ENCODE measurements at regions not wholly inside any gene's neighbourhood (a gene's known extent, or its start where the extent isn't known, plus 50 kb on each side); places are given as distances from the start of the nearest gene placed in this dataset.

DNA sequence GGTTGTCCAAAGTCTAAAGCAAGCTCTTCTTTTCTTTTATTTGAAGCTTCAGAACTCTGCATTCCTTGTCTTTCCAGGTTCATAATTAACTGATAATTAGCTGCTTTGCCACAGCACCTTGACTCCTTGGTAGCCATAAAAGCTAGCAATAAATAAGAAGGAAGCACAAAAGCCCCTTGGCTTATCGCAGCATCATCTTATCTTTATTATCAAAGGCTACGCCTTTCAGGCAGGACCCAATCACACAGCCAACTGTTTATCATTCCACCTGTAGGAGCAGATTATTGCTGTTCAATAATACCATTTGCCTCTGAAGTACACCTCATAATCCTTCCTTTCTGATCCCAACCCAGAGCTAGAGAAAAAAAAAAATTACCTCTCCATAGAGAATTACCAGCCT lies 489.2 kb downstream of the SATB2 start:
- Histone ChIP-seq H3K36me3 (replicated peaks) (no peaks in the 10 kb centered on the region), H3K27me3 (ENCODE audit: low read depth) (no peaks in the 10 kb centered on the region), H3K4me1 (no peaks in the 10 kb centered on the region), H3K4me3 (no peak overlapping the region), H3K9me3 (no peaks in the 10 kb centered on the region)
- DNase-seq (ENCODE audit: low spot score in 2 of 2): no peak
- in situ Hi-C loops (cut with MboI; ENCODE audit: low sequenced_read_pairs): no loop called here

DNA sequence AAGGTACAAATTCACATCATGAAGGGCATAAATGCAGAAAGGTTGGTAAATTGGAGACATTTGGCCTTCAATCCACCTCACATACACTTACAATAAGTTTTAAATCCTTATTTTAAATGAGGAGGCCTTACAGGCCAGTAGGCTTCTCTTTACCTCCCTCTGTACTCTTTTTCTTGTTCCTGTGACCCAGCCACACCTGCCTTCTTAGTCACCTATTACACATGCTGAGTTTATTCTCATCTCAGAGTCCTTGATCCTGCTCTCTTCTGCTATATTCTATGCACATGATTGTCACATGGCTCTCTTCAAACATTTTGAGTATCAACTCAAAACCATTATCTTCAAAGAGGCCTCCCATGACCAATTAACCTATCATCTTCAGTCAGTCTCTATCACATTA lies 491.5 kb downstream of the SATB2 start:
- Histone ChIP-seq H3K4me3 (no peak overlapping the region), H3K9me3 (no peaks in the 10 kb centered on the region), H3K36me3 (replicated peaks) (no peaks in the 10 kb centered on the region), H3K4me1 (no peaks in the 10 kb centered on the region), H3K27me3 (ENCODE audit: low read depth) (no peaks in the 10 kb centered on the region)
- DNase-seq (ENCODE audit: low spot score in 2 of 2): no peak
- in situ Hi-C loops (cut with MboI; ENCODE audit: low sequenced_read_pairs): no loop called here

GRCh38 chr2:198961547-198961946 lies 496.2 kb downstream of the SATB2 start:
- Histone ChIP-seq H3K9me3 (no peaks in the 10 kb centered on the region), H3K4me3 (no peak overlapping the region), H3K4me1 (no peaks in the 10 kb centered on the region), H3K27me3 (ENCODE audit: low read depth) (no peaks in the 10 kb centered on the region), H3K36me3 (replicated peaks) (no peaks in the 10 kb centered on the region)
- in situ Hi-C loops (cut with MboI; ENCODE audit: low sequenced_read_pairs): no loop called here
- DNase-seq (ENCODE audit: low spot score in 2 of 2): no peak

DNA sequence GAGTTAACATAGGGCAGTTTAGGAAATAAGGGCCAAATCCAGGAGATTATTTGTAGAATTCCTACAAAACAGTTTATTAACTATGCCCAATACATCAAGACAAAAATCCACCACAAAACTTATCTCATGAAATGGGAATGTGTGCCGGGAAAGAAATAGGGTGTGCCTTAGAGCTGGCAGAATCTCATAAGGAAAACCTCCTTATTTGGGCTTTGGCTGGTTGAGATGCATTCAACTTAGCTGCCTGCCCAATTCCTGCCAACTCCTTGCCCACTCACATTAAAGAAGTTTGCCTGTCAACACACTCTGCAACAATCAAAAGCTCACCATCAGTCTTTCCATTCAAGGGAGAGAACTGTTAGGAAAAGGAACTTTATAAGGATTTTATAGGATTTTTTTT lies 500.6 kb downstream of the SATB2 start:
- H3K4me3 ChIP-seq: no peak overlapping the region
- no peaks in the 10 kb centered on the region for H3K36me3 ChIP-seq (replicated peaks)
- H3K4me1 ChIP-seq: no peaks in the 10 kb centered on the region
- in situ Hi-C loops (cut with MboI; ENCODE audit: low sequenced_read_pairs): no loop called here
- no peaks in the 10 kb centered on the region for H3K27me3 ChIP-seq (ENCODE audit: low read depth)
- H3K9me3 ChIP-seq: no peaks in the 10 kb centered on the region
- DNase-seq (ENCODE audit: low spot score in 2 of 2): no peak

GRCh38 chr2:198953328-198953727 lies 504.4 kb downstream of the SATB2 start:
- H3K9me3 ChIP-seq: no peaks in the 10 kb centered on the region
- no peak for DNase-seq (ENCODE audit: low spot score in 2 of 2)
- H3K4me1 ChIP-seq: no peaks in the 10 kb centered on the region
- no peaks in the 10 kb centered on the region; the same call in 1 of the 2 replicates for H3K27me3 ChIP-seq (ENCODE audit: low read depth)
- in situ Hi-C loops (cut with MboI; ENCODE audit: low sequenced_read_pairs): no loop called here
- no peak overlapping the region for H3K4me3 ChIP-seq
- no peaks in the 10 kb centered on the region for H3K36me3 ChIP-seq (replicated peaks)

DNA sequence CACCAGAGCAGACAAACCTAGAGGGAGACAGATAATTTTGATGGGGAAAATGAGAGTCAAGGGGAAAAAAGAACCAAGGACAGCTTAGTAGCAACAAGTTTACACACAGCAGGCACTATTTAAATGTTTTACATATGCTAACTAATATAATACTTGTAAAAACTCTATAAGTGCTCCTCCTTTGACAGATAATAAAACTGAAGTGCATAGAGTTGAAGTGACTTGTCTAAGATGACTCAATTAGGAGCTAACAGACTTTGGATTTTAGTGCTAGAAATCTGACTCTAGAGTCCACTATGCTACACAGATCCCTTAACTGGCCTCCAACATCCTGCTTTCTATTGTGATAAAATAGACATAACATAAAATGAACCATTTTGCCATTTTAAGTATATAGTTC lies 506.9 kb downstream of the SATB2 start:
- no peak for DNase-seq (ENCODE audit: low spot score in 2 of 2)
- Histone ChIP-seq H3K4me3 (no peak overlapping the region), H3K27me3 (ENCODE audit: low read depth) (no peaks in the 10 kb centered on the region; the same call in 1 of the 2 replicates), H3K4me1 (no peaks in the 10 kb centered on the region), H3K36me3 (replicated peaks) (no peaks in the 10 kb centered on the region), H3K9me3 (no peaks in the 10 kb centered on the region)
- in situ Hi-C loops (cut with MboI; ENCODE audit: low sequenced_read_pairs): no loop called here

GRCh38 chr2:198945496-198945895 lies 512.2 kb downstream of the SATB2 start:
- Histone ChIP-seq H3K9me3 (no peaks in the 10 kb centered on the region), H3K4me1 (no peaks in the 10 kb centered on the region), H3K27me3 (ENCODE audit: low read depth) (peaks cover 4% of the 10 kb centered on the region; the same call in 1 of the 2 replicates), H3K4me3 (no peak overlapping the region), H3K36me3 (replicated peaks) (no peaks in the 10 kb centered on the region)
- in situ Hi-C loops (cut with MboI; ENCODE audit: low sequenced_read_pairs): no loop called here
- DNase-seq (ENCODE audit: low spot score in 2 of 2): no peak

GRCh38 chr2:198930170-198930569 lies 527.6 kb downstream of the SATB2 start:
- H3K9me3 ChIP-seq: no peaks in the 10 kb centered on the region
- in situ Hi-C loops (cut with MboI; ENCODE audit: low sequenced_read_pairs): no loop called here
- no peaks in the 10 kb centered on the region for H3K27me3 ChIP-seq (ENCODE audit: low read depth)
- no peaks in the 10 kb centered on the region for H3K36me3 ChIP-seq (replicated peaks)
- peak in 1 of 2 experiments; percentile 9 for DNase-seq (ENCODE audit: low spot score in 2 of 2)
- no peak overlapping the region for H3K4me3 ChIP-seq
- no peaks in the 10 kb centered on the region for H3K4me1 ChIP-seq

- DNase-seq (ENCODE audit: low spot score in 2 of 2): no peak
- H3K9me3 ChIP-seq: no peaks in the 10 kb centered on the region
- H3K4me3 ChIP-seq: no peak overlapping the region
- H3K36me3 ChIP-seq (replicated peaks): no peaks in the 10 kb centered on the region
- no peaks in the 10 kb centered on the region for H3K27me3 ChIP-seq (ENCODE audit: low read depth)
- no peaks in the 10 kb centered on the region for H3K4me1 ChIP-seq
- in situ Hi-C loops (cut with MboI; ENCODE audit: low sequenced_read_pairs): no loop called here
Measured at GRCh38 chr2:198928026-198928425, 529.7 kb downstream of the SATB2 start.

GRCh38 chr2:198917926-198918720 lies 539.6 kb downstream of the SATB2 start:
- Histone ChIP-seq H3K9me3 (no peaks in the 10 kb centered on the region), H3K36me3 (replicated peaks) (no peaks in the 10 kb centered on the region), H3K4me3 (no peak overlapping the region), H3K27me3 (ENCODE audit: low read depth) (no peaks in the 10 kb centered on the region), H3K4me1 (no peaks in the 10 kb centered on the region)
- no peak for DNase-seq (ENCODE audit: low spot score in 2 of 2)
- in situ Hi-C loops (cut with MboI; ENCODE audit: low sequenced_read_pairs): no loop called here

GRCh38 chr2:198917275-198917674 lies 540.5 kb downstream of the SATB2 start:
- H3K27me3 ChIP-seq (ENCODE audit: low read depth): no peaks in the 10 kb centered on the region
- no peak overlapping the region for H3K4me3 ChIP-seq
- H3K36me3 ChIP-seq (replicated peaks): no peaks in the 10 kb centered on the region
- no peaks in the 10 kb centered on the region for H3K9me3 ChIP-seq
- no peaks in the 10 kb centered on the region for H3K4me1 ChIP-seq
- no peak for DNase-seq (ENCODE audit: low spot score in 2 of 2)
- in situ Hi-C loops (cut with MboI; ENCODE audit: low sequenced_read_pairs): no loop called here

DNA sequence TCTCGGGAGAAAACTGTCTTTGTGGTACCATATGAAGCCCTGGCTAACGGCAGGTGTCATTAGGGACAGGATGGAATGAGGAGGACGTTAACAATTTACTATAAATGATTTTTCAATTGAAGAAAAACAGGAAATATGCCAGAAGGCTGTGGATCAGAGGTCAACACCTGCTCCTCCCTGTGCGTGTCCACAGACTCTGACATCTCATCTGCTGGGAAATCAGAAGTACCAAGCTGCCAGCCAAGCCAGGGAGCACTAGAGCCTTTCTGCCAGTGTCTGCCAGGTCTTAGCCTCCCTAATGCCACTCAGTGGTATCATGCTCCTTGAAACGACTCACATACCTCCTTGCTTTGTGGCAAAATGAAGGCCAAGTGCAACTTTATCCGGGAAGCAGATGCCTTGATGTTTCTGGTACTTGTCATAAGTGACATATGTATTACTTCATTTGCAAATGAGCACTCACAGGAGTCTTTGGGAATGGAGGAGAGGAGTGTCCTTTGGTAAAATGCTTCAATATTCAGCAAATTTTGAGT lies 541.1 kb downstream of the SATB2 start:
- in situ Hi-C loops (cut with MboI; ENCODE audit: low sequenced_read_pairs): no loop called here
- DNase-seq (ENCODE audit: low spot score in 2 of 2): no peak

GRCh38 chr2:198913394-198914152 lies 544.2 kb downstream of the SATB2 start:
- no peak overlapping the region for H3K4me3 ChIP-seq
- in situ Hi-C loops (cut with MboI; ENCODE audit: low sequenced_read_pairs): no loop called here

More for the DNA sequence above, 541.1 kb downstream of the SATB2 start:
- Histone ChIP-seq H3K9me3 (no peaks in the 10 kb centered on the region), H3K4me3 (no peak overlapping the region), H3K36me3 (replicated peaks) (no peaks in the 10 kb centered on the region), H3K4me1 (no peaks in the 10 kb centered on the region), H3K27me3 (ENCODE audit: low read depth) (no peaks in the 10 kb centered on the region)

More at GRCh38 chr2:198913394-198914152, 544.2 kb downstream of the SATB2 start:
- Histone ChIP-seq H3K27me3 (ENCODE audit: low read depth) (no peaks in the 10 kb centered on the region), H3K36me3 (replicated peaks) (no peaks in the 10 kb centered on the region), H3K4me1 (no peaks in the 10 kb centered on the region), H3K9me3 (no peaks in the 10 kb centered on the region)
- no peak for DNase-seq (ENCODE audit: low spot score in 2 of 2)
